Keratinocyte (primary cell): ENCODE measurements at regions not wholly inside any gene's neighbourhood (a gene's known extent, or its start where the extent isn't known, plus 50 kb on each side); places are given as distances from the start of the nearest gene placed in this dataset.

Source experiments
- DNase-seq: peaks from one replicate; pipeline ENCODE4 v3.0.0-alpha.2; 2011; ENCODE audit warnings: low read depth, missing footprints, low spot score
- FAIRE-seq: peaks from 2 replicates; lab custom pipeline; 2011; peaks lifted over from hg19 to GRCh38; lab: Jason Lieb, UNC
- H2AFZ ChIP-seq: 2 replicates; pipeline ENCODE4 v1.6.0; 2012; ENCODE audit warnings: low read length, control low read depth, inconsistent platforms; ENCODE audit not compliant: control insufficient read depth
- H3K27ac ChIP-seq: 2 replicates; pipeline ENCODE4 v1.5.1; 2011; ENCODE audit warnings: low read length; ENCODE audit not compliant: control insufficient read depth, insufficient read depth
- H3K27me3 ChIP-seq: 3 replicates; pipeline ENCODE4 v1.6.0; 2011; ENCODE audit warnings: low read length; ENCODE audit not compliant: control insufficient read depth, insufficient read depth; ENCODE audit errors: extremely low read depth
- H3K36me3 ChIP-seq, 2 experiments: 2 replicates in 1 of 2; 3 replicates in 1 of 2; pipeline ENCODE4 v1.5.1; 2011; ENCODE audit warnings: low read length in 2 of 2, mild to moderate bottlenecking in 1 of 2; ENCODE audit not compliant: control insufficient read depth in 2 of 2, insufficient read depth in 2 of 2; ENCODE audit errors: extremely low read depth in 1 of 2
- H3K4me1 ChIP-seq: 3 replicates; pipeline ENCODE4 v1.5.1; 2011; ENCODE audit warnings: low read length; ENCODE audit not compliant: control insufficient read depth, insufficient read depth; ENCODE audit errors: extremely low read depth
- H3K4me2 ChIP-seq: 3 replicates; pipeline ENCODE4 v1.6.0; 2011; ENCODE audit warnings: low read depth, low read length; ENCODE audit not compliant: control insufficient read depth, insufficient read depth; ENCODE audit errors: extremely low read depth
- H3K4me3 ChIP-seq, 3 experiments: fragments of 200-600 bp in 1 of 3; sonication (generic) in 1 of 3; 2 replicates in 2 of 3; 3 replicates in 1 of 3; pipeline ENCODE4 v1.5.1; 2011 to 2016; ENCODE audit warnings: low read length in 3 of 3, mild to moderate bottlenecking in 3 of 3, control low read depth in 2 of 3, inconsistent platforms in 1 of 3, low read depth in 1 of 3, mixed read lengths in 1 of 3, mixed run types in 1 of 3, moderate library complexity in 1 of 3; ENCODE audit not compliant: control insufficient read depth in 2 of 3, insufficient read depth in 2 of 3; ENCODE audit errors: extremely low read depth in 1 of 3
- H3K79me2 ChIP-seq: 2 replicates; pipeline ENCODE4 v1.6.0; 2012; ENCODE audit warnings: low read length; ENCODE audit not compliant: control insufficient read depth, insufficient read depth
- H3K9ac ChIP-seq: 3 replicates; pipeline ENCODE4 v1.6.0; 2011; ENCODE audit warnings: low read length; ENCODE audit not compliant: control insufficient read depth, insufficient read depth; ENCODE audit errors: extremely low read depth
- H3K9me1 ChIP-seq: 3 replicates; pipeline ENCODE4 v1.6.0; 2011; ENCODE audit warnings: low read length; ENCODE audit not compliant: control insufficient read depth, insufficient read depth; ENCODE audit errors: extremely low read depth
- H3K9me3 ChIP-seq: 2 replicates; pipeline ENCODE4 v1.5.1; 2012; ENCODE audit warnings: low read depth, low read length; ENCODE audit not compliant: control insufficient read depth
- H4K20me1 ChIP-seq: 3 replicates; pipeline ENCODE4 v1.6.0; 2011; ENCODE audit warnings: low read length; ENCODE audit not compliant: control insufficient read depth, insufficient read depth; ENCODE audit errors: extremely low read depth
- EZH2 ChIP-seq: IDR thresholded peaks from one replicate; pipeline ENCODE4 v1.6.1; 2012; ENCODE audit warnings: inconsistent platforms, mild to moderate bottlenecking, low read length, moderate library complexity
- dilution Hi-C: fragments of 300-500 bp; cut with MboI; formaldehyde crosslinking; loops from one replicate; pipeline ENCODE4 v1.7.0; 2020; ENCODE audit warnings: low sequenced_read_pairs; ENCODE audit not compliant: extremely low pct_ligation_motif_present
- TF ChIP-seq, protein P1 (sequence below), 3 experiments: IDR thresholded peaks in 1 of 3; conservative IDR thresholded peaks in 1 of 3; optimal IDR thresholded peaks in 1 of 3; 2 replicates in 2 of 3; 3 replicates in 1 of 3; pipeline versions ENCODE3 to v1.5.1; 2011; ENCODE audit warnings: low read length in 3 of 3, mild to moderate bottlenecking in 3 of 3, moderate library complexity in 2 of 3, control low read depth in 1 of 3, inconsistent platforms in 1 of 3; ENCODE audit not compliant: insufficient read depth in 2 of 3; ENCODE audit errors: extremely low read depth in 1 of 3

DNA sequence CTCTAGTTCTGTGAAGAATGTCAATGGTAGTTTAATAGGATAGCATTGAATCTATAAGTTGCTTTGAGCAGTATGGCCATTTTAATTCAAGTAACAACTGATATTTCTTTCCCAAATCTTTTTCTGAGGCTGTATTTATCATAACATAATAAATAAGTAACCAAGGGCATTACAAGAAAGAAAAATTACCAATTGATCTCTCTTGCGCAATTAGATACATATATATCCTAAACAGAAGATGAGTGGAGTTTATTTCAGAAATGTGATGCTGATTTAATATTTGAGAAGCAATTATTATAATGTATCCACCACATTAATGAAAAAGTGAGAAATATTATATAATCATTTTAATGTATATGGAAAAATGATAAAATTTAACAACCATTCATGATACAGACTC is 802.5 kb upstream of the AGA start:
- Histone ChIP-seq H3K4me1 (no peaks in the 10 kb centered on the region), H3K4me3 (no peak overlapping the region), H3K27me3 (no peaks in the 10 kb centered on the region), H4K20me1 (no peaks in the 10 kb centered on the region), H3K4me2 (no peak overlapping the region), H3K9ac (no peak overlapping the region), H3K79me2 (no peaks in the 10 kb centered on the region), H2AFZ (no peak overlapping the region), H3K9me1 (no peaks in the 10 kb centered on the region), H3K36me3 (no peaks in the 10 kb centered on the region), H3K27ac (no peak overlapping the region), H3K9me3 (no peaks in the 10 kb centered on the region)
- DNase-seq (no peak), FAIRE-seq (no peak)
- dilution Hi-C loops, result no loop called here
- TF ChIP-seq EZH2, result no peak
- TF ChIP-seq, protein P1, sequence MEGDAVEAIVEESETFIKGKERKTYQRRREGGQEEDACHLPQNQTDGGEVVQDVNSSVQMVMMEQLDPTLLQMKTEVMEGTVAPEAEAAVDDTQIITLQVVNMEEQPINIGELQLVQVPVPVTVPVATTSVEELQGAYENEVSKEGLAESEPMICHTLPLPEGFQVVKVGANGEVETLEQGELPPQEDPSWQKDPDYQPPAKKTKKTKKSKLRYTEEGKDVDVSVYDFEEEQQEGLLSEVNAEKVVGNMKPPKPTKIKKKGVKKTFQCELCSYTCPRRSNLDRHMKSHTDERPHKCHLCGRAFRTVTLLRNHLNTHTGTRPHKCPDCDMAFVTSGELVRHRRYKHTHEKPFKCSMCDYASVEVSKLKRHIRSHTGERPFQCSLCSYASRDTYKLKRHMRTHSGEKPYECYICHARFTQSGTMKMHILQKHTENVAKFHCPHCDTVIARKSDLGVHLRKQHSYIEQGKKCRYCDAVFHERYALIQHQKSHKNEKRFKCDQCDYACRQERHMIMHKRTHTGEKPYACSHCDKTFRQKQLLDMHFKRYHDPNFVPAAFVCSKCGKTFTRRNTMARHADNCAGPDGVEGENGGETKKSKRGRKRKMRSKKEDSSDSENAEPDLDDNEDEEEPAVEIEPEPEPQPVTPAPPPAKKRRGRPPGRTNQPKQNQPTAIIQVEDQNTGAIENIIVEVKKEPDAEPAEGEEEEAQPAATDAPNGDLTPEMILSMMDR (optimal IDR thresholded peaks at IDR 0.05 in 1 of 3, IDR thresholded peaks at IDR 0.05 in 1 of 3, conservative IDR thresholded peaks at IDR 0.05 in 1 of 3; ENCODE audit: extremely low read depth in 1 of 3, insufficient read depth in 2 of 3, low read length in 3 of 3), result no peak

DNA sequence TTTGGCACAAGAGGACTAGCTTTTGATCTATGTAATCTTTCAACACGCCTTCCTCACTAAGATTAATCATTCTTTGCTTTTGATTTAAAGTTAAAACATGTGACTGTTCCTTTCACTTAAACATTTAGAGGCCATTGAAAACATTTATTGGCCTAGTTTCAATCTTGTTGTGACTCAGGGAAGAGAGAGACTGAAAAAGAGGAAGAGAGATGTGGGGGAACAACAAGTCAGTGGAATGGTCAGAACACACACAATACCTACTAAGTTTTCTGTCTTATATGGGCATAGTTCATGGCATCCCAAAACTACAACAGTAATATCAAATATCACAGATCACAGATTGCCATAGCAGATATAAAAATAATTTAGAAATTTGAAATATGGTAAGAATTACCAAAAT is 812.9 kb upstream of the AGA start:
- H3K4me3 ChIP-seq, result no peak overlapping the region
- H2AFZ ChIP-seq, result no peak overlapping the region
- H3K4me1 ChIP-seq, result no peaks in the 10 kb centered on the region
- H3K79me2 ChIP-seq, result no peaks in the 10 kb centered on the region
- no peak for DNase-seq
- H3K36me3 ChIP-seq, result no peaks in the 10 kb centered on the region
- no peaks in the 10 kb centered on the region for H4K20me1 ChIP-seq
- dilution Hi-C loops, result no loop called here
- no peaks in the 10 kb centered on the region for H3K9me1 ChIP-seq
- no peak for FAIRE-seq
- no peaks in the 10 kb centered on the region for H3K9me3 ChIP-seq
- TF ChIP-seq, protein P1 (optimal IDR thresholded peaks at IDR 0.05 in 1 of 3, IDR thresholded peaks at IDR 0.05 in 1 of 3, conservative IDR thresholded peaks at IDR 0.05 in 1 of 3; ENCODE audit: extremely low read depth in 1 of 3, insufficient read depth in 2 of 3, low read length in 3 of 3), result no peak
- no peak for TF ChIP-seq EZH2
- H3K9ac ChIP-seq, result no peak overlapping the region
- H3K27me3 ChIP-seq, result no peaks in the 10 kb centered on the region
- no peak overlapping the region for H3K4me2 ChIP-seq
- no peak overlapping the region for H3K27ac ChIP-seq
